HG03064 (cell line): ENCODE measurements at regions not wholly inside any gene's neighbourhood (a gene's known extent, or its start where the extent isn't known, plus 50 kb on each side); places are given as distances from the start of the nearest gene placed in this dataset.

Source experiments
- ATAC-seq: cut with Tn5 transposase; IDR thresholded peaks from one replicate; pipeline ENCODE4 v1.9.1; 2021; ENCODE audit warnings: low read depth; ENCODE audit not compliant: unreplicated experiment

GRCh38 chrX:20399728-20400414 lies 133.2 kb upstream of the RPS6KA3 start:
- no peak for ATAC-seq

- no peak for ATAC-seq
Measured at GRCh38 chrX:20397587-20397986, 130.9 kb upstream of the RPS6KA3 start.

DNA sequence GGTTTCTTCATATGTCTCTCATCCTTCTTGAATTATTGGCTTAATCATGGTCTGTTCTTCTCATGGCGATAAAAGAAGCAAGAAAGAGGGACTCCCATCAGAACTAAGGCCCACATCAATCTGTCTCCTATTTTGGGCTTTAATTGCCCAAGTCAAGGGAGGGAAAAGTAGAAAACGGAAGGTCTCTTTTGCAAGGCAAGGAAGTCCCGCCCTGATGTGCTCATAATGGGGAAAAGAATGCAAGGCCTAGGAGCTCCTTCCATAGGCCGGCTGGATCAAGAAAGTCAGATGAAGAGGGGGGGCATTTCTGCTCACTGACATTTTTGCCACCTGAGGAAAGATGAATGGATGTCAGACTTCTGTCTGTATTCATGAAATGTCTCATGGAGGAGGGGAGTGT lies 127.7 kb upstream of the RPS6KA3 start:
- ATAC-seq = no peak

DNA sequence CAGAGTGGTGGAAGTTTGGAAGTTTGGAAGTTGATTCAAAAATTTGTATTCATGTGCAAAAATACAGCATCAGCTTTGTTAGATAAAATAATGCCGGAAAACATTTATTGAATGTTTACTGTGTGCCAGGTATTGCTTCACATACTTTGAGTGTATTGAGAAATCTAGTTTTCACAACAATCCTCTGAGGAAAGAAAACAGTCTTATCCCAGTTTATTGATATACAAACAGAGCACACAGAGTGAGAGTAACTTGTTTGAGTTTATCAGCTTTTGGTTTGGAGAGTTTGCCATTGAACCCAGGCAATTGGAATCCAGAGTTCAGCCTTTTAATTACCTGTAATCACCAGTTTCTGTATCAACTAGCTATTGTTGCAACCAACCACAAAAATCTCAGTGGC lies 127.2 kb upstream of the RPS6KA3 start:
- ATAC-seq = no peak

GRCh38 chrX:20388594-20388993 lies 121.9 kb upstream of the RPS6KA3 start:
- no peak for ATAC-seq

GRCh38 chrX:20383477-20383876 lies 116.8 kb upstream of the RPS6KA3 start:
- ATAC-seq = no peak

DNA sequence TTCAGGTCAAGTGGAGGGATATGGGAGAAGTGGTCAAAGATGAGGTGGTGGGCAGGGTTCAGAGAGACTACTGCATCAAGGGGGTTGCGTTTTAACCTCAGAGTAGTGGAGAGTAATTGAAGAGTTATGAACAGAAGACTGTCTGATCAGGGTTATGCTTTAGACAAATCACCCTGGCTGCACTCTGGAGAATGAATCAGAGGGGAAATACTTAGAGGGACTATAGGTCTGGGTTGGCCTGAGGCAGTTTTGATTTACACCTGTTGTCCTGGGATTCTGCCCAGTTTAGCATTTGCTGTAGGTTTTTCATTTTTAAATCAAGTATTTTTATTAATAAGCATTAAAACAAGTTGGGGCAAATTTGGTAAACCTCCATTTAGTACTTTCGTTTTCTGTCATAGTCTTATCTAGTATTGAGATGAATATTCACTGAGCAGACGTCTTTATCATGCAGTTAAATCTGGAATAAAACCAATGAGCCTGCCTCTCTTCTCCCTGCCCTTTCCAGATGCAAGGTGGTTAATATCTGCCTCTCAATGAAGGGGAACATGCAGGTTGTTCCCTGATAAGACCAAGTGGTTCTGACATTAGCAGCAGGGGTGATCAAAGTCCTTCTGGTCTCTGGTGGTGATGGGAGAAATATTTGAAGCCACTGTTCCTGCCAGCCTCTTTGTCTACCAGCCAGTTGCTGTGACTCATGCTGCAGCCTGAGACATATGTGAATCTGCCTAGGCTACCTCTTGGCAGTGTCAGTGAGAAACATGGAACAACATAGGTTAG lies 116.0 kb upstream of the RPS6KA3 start:
- ATAC-seq = peak; percentile 58

- ATAC-seq = no peak
Measured at GRCh38 chrX:20382082-20382481, 115.4 kb upstream of the RPS6KA3 start.

- ATAC-seq = no peak
Measured at GRCh38 chrX:20378233-20378920, 111.7 kb upstream of the RPS6KA3 start.

GRCh38 chrX:20374900-20375438 lies 108.3 kb upstream of the RPS6KA3 start:
- no peak for ATAC-seq

GRCh38 chrX:20374450-20374849 lies 107.7 kb upstream of the RPS6KA3 start:
- no peak for ATAC-seq

- no peak for ATAC-seq
Measured at GRCh38 chrX:20373063-20373462, 106.4 kb upstream of the RPS6KA3 start.

DNA sequence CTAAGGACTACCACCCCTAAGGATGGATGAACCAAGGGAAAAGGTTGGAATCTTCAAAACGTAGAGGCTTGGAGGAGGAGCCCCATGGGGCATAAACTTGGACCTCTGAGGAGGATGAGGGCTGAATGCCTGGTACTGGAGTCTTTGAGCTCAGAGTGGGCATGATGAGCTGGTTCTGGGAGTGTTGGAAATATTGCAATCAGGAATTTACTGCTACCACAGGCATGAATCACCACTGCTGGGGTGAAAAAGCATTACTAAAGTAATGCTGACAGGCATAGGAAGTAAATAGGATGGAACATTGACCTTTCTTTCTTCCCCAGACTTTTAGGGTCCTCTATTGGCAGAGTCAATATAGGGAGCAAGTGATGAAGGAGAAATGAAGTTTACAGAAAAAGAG lies 105.8 kb upstream of the RPS6KA3 start:
- ATAC-seq = no peak

DNA sequence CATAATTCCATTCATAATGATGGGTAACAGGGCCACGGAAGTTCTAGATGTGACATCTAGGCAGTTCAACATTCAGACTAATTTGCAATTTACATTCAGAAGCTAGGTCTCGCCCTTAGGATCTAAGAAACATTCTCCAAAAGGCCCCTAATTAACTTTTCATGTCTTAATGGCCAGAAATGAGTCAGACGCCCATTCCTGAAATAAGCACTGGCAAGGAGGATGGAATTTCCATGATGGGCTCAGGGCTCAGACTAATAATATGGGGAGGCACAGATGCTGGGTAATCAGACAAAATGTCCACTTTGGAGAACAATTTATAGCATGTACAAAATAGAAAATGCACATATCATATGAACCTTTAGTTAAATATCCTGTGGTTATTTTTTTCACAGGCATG lies 102.8 kb upstream of the RPS6KA3 start:
- no peak for ATAC-seq

GRCh38 chrX:20364238-20364637 lies 97.5 kb upstream of the RPS6KA3 start:
- no peak for ATAC-seq

DNA sequence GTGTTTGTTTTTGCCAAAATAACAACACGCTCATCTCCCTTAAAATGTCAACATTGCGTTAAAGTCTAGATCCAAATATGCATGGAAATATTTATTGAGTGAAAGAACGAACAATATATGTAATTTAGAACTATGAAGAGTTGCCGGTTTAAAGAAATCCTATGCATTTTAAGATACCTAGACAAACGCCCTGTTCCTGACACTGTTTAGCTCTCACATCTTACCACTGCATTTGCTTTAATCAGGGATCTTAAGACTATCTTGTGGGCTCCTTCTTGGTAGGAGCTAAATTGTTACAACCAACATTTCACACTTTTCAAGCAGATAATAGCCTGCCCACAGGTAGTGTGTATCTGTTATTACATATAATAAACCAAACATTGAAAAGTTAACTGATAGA lies 96.6 kb upstream of the RPS6KA3 start:
- no peak for ATAC-seq

- ATAC-seq = no peak
Measured at GRCh38 chrX:20362268-20363267, 95.9 kb upstream of the RPS6KA3 start.

GRCh38 chrX:20361890-20362262 lies 95.2 kb upstream of the RPS6KA3 start:
- ATAC-seq = no peak

GRCh38 chrX:20361081-20361889 lies 94.6 kb upstream of the RPS6KA3 start:
- no peak for ATAC-seq
